ENCODE measurements at regions not wholly inside any gene's neighbourhood (a gene's known extent, or its start where the extent isn't known, plus 50 kb on each side); places are given as distances from the start of the nearest gene placed in this dataset.
A peak's percentile ranks its signal among the peaks of the same experiment; 100 is the strongest.
"Not testable (repeated sequence)": the region's sequence is repeated elsewhere in the genome, so short reads cannot be mapped to it uniquely, and the experiment has no call there.

DNA sequence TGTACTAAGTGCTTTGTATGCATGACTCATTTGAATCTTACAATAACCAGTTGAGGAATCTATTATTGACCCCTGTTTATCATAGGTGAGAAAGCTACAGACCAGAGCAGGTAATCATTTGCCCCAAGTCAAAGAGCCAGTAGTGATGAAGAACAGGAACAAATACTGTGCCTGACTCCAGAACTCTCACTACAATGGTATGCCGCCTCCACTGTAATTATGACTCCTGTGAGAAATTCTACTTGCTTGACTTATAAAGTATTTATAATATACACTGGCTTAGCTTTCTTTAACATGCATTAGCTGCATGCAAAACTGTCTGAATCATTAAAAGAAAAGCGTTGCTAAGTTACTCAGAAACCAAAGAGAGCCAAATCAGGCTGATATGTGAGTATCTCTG lies 92.6 kb downstream of the ZNF281 start:
- no peak for DNase-seq (ENCODE audit: low spot score)

DNA sequence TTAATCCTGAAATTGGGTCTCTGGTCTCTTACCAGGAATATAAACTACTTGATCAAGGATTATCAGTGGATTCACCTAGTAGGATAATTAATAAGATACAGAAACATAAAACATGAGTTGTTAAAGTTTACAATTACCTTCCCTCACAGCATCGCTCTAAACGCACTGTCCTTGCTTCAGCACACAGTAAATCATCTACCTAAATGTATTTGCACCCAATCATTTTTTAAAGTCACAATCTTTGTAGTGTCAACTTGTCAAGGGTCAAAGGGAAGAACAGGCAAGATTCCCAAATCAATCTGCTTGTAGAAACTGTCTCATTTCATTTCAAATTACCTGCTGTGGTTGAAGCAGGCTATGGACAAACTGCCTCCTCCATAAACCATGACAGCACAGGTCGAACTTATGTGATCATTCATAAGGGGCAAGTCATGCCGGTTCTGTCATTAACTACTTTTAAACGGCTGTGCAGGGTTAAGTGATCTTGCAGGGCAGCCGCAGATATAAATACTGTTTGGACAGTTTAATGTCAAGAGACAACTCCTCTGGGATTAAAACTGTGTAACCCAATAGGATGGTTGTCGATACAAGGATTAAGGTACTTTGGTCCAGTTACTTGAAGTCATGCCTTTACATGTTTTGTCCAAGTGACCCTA lies 93.6 kb downstream of the ZNF281 start:
- no peak for DNase-seq (ENCODE audit: low spot score)

DNA sequence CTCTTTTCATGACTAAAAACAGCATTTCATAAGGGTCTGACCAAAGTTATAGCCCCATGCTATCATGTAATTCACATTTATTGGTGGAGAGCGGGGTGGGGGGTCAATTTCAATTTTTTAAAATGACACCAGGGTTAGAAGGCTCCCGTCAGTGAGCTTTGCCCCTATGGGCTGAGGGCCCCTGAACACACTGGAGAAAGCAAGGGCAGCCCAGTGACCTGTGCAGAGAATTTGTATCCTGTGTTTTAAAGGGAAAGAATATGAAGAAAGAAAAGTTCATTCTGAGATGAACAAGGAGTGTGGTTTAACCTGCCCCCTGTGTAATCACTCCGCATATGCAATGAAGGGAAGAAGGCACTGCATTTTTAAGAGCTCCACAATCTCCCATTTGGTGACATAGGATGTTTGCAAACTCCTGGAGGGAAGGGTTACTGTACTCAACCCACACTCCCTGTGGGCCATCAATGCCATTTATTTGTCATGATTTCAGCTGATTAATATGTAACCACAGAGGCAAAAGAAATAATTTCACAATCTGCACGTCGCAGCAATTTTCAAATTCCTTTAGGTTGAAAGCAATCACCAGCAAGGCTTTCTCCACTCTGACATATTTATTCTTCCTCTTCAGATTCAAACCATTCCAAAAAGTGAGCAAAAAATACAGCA lies 95.6 kb downstream of the ZNF281 start:
- DNase-seq (ENCODE audit: low spot score) = no peak

DNA sequence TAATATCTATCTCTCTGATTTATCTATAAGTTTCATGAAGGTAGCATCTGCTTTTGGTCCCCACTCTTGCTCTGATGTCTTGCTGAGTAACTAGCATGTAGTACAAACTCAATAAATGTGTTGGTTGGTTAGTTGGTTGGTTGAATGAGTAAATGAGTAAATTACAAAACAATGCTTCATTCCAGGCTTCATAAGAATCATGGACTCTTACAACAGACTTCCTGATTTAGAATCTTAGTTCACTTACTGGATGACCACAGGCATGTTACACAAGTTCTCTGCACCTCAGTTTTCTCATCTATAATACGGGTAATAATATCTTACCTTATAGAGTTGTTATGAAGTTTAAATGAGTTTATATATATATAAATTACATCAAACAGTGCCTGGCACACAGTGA lies 98.6 kb downstream of the ZNF281 start:
- DNase-seq (ENCODE audit: low spot score) = no peak

DNA sequence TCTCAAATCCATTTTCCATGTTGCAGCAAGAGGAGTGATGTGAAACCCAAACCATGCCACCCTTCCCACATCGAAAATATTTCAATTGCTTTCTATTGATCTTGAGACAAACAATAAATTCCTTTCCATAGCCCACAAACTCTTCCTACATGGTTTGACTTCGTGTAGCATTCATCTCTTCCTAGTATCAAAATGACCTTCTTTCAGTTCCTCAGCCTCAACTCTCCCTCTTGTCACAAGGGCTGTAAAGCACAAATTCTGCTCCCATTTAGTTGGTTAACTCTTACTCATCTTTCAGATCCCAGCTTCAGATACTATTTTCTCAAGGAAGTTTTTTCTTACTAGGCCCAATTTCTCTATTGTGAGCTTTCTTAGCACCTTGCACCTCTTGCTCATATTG lies 99.0 kb downstream of the ZNF281 start:
- no peak for DNase-seq (ENCODE audit: low spot score)

DNA sequence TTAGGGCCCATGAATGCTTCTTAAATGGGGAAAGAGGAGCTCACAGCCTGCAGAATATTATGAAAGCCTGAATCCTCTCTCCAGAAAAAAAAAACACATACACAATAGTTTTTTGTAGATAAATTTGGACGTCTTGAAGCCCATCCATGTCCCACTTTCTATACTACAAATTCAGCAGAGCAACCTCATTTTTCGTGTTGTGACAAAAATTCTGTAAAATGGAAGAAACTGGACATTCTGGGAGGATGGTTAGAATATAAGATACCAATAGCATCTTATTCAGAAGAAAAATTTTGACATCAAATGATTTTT lies 102.1 kb downstream of the ZNF281 start:
- DNase-seq (ENCODE audit: low spot score) = no peak

DNA sequence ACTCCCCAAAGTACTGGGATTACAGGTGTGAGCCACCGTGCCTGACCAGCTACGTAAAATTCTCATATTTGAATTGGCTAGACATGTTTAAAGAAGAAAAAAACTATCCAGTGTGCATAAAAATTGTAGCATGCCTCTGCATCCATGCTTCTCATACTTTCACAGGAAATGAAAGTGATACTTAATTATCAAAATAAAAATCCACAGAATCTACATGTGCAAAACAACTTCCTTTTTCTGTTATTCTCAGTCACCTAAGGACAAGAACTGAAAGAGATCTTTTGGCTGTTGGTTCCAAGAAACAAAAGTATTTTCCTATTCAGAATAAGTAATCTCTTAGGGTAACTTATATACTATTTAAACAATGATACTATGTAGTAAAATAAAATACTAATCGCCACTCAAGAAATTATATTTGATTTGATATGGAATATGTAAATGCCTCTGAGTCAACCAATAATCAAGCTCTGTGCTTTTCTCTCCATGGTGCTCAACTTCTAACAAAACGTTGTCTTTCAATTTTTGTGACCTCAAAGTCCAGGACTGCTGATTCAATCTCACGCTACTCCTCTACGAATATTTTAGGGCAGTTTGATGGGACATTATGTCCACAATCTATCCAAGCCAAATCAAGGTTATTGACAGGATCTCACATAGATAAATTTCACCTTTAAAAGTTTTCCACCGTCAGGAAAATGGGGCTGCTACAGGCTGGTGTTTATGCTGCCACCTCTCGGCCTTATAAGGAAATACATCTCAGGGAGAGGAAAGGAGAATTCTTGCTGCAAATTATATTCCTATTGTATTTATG lies 102.7 kb downstream of the ZNF281 start:
- peak; percentile 81 for DNase-seq (ENCODE audit: low spot score)

DNA sequence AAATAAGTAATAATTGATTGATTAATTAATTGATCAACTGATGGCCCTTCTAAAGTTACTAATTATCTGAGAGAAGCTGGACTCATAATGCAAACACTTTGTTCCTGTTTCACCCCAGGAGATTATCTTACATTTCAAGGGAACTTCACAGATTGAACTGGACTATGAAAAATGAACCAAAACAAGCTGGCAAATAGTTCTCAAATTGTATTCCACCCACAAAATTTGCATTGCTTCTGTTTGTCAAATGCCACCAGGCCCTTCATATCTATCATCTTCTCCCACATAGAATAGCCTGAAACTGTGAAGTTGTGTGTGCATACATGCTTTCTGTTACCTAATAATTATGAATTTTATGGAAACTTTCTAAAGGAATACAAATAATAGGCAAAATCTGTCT lies 104.0 kb downstream of the ZNF281 start:
- DNase-seq (ENCODE audit: low spot score) = peak; percentile 54

DNA sequence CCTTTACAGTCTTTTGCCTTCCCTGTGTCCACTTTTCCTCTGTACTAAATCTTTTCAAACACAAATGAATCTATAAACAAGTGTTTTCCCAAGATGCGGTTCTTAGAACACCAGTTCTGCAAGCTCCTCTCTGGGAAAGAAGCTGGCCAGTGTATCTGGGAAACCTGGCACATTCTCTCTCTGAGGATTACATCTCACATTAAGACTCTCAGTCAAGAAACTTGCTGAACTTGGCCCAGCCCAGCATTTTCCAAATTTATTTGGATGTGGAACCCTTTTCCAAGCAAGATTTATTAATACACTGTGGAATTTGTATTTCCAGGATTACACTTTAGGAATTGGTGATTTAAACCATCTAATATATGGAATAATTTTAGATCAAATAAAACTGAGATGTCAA lies 105.7 kb downstream of the ZNF281 start:
- no peak for DNase-seq (ENCODE audit: low spot score)

DNA sequence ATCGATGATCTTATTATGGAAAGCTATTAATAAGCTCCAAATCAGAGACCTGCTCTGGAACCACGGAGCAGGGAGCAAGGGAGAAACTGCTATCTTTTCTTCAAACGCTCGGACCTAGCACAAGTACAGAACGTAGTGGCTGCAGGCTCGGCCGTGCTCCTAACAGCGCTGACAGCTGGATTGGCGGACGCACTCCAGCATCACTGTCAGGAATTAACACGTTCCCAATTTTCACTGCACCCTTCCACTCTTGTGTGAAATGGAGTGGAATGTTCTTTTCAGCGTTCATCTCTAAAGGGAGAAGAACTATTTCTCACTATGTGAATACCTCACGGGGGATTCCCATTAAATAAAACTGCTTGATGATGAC lies 106.9 kb downstream of the ZNF281 start:
- no peak for DNase-seq (ENCODE audit: low spot score)

DNA sequence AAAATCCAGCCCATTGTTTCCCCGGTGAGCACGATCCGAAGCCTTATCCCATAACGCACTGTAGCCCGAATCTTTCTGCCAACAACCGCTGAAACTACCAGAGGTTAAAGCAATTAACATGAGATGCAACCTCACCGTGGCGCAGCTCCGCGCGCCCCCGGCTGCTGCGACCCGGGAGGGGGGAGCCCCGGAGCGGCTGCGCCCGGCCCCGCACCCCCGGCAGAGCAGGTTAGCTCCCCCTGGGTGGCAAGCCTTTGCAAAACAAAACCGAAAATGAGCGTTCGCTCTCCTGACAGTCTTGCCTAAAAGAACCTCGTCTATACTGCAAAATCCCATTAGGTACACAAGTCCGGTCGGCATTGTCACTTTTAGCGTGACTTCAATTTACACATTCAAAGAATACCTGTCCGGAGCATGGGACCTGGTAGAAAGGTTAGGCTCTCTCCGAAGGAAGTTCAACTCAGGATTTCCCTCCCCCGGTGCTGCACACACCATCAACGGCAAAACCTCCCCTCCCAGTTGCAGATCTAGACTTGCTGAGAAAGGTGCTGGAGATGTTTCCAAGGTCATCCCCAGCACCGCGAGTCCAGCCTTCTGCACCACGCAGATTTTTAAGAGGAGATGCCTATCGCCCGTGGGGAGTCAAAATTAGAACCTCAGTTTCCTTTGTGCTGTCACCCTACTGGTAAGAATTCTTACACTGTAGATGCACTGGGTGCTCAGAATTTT lies 107.5 kb downstream of the ZNF281 start:
- DNase-seq (ENCODE audit: low spot score) = peak; percentile 81

DNA sequence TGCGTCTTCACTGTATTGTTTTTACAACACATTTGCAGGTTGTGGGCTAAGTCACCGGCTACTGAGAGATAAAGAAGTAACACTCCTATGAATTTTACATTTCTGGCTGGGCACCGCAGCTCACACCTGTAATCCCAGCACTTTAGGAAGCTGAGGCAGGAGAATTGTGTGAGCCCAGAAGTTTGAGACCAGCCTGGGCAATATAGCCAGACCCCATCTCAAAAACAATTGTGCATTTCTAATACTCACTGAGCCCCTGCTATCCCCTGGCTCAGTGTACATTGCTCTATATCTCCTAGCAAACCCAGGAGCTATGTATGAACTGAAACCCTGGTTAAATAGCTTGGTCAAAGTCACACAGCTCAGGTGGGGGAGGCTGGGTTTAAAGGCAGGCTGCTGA lies 108.7 kb downstream of the ZNF281 start:
- DNase-seq (ENCODE audit: low spot score) = no peak

DNA sequence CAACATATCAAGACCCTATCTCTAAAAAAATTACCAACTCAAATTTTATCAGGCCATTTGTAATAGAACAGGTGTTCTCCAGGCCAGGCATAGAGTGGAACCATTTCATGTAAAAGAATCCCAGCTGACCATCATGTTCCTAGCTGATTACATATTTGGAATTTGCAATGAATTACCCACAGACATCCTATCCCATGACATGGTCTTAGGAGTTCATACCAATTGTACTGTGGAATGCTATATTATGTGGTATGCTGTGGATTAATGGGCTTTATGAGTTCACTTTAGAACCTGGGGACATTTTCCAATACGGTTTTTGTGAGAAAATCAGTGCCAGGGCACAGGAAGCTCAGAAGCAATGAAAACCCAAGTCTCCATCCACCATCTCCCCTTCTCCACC lies 110.3 kb downstream of the ZNF281 start:
- no peak for DNase-seq (ENCODE audit: low spot score)

DNA sequence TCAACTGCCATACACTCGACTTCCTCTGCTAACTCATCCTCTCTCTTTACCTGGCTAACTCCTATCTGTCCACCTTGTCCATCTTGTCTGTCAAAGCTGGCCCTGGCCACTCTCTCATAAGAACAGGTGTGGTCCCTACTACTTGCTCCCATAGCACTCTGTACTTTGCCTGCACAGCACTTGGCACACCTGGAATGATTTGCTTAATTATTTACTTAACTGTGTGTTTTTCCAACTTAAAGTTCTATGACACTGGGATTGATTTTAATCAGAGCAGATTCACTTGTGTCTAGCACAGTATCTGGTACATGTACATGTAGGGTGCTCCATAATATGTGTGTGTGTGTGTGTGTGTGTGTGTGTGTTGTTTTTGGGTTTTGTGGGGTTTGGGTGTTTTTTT lies 111.6 kb downstream of the ZNF281 start:
- DNase-seq (ENCODE audit: low spot score) = no peak

DNA sequence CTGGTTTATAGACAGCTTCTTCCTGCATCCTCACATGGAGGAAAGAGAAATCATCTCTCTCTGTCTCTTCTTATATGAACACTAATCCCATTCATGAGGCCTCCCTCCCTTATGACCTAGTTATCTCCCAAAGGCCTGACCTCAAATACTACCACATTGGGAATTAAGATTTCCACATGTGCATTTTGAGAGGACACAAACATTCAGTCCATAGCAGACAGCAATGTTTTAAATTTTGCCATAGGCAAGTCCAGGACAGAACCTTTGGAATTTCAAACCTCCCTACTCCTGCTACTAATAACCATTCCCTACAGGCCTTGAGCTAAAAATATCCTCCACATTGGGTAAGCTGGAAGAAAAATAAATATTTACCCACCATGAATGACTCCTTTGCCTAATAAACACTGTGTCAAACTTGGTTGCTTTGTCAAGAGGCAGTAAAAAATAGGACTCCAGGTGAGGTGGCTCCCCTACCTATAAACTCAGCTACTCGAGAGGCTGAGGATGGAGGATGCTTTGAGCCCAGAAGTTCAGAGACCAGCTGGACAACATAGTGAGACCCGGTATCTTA lies 113.7 kb downstream of the ZNF281 start:
- no peak for DNase-seq (ENCODE audit: low spot score)

DNA sequence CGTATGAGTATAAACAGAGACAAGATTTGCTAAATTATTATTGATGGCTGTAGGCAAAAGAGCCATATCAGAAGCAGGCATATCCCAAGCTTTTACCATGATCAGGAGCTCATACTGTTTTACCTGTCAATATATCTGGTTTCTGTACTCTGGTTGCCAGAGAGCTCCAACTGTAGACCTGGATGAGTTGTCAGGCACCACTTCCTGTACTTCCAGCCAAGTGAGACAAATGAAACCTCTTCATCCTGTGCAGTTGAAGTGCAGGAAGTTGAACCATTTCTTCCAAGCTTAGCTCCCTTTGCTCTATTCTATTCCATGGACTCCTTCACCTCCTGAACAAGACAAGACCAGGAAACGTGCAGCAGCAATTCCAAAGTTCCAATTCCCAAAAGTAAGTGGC lies 115.6 kb downstream of the ZNF281 start:
- DNase-seq (ENCODE audit: low spot score) = no peak

DNA sequence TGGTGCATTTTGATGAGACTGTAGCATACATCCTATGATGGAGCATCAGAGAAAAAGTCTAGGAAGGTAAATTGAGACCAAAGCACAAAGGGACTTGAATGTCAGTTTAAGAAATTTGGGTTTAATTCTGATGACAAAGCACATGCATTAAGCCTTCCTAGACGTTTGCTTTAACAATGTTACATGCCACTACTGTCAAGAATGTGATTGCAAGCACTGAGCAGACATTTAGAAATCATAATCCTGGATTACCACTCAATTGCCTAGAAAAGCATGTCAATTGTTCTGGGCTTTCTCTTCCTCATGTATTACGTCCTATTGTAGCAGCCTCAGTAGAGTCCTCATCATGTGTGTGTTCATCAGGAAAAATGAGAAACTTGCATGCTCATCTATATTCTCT lies 117.1 kb downstream of the ZNF281 start:
- no peak for DNase-seq (ENCODE audit: low spot score)

DNA sequence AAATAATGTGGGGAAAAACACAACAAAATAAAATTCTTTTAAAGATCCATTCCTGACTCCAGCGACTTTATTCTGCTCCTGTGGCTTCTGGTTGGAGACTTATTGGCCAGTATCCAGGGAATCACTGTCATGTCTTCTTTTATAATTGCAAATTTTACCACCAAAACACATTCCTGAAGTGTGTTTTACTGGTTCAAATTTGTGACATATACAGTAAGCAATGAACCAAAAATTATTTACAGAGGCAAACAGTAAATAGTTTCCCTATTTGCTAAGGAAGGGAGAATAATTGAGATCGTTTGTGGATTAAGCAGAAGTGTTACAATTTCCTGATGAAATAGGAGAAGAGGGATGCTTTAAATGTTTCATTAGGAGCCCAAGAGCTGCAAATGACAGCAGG lies 118.7 kb downstream of the ZNF281 start:
- no peak for DNase-seq (ENCODE audit: low spot score)

DNA sequence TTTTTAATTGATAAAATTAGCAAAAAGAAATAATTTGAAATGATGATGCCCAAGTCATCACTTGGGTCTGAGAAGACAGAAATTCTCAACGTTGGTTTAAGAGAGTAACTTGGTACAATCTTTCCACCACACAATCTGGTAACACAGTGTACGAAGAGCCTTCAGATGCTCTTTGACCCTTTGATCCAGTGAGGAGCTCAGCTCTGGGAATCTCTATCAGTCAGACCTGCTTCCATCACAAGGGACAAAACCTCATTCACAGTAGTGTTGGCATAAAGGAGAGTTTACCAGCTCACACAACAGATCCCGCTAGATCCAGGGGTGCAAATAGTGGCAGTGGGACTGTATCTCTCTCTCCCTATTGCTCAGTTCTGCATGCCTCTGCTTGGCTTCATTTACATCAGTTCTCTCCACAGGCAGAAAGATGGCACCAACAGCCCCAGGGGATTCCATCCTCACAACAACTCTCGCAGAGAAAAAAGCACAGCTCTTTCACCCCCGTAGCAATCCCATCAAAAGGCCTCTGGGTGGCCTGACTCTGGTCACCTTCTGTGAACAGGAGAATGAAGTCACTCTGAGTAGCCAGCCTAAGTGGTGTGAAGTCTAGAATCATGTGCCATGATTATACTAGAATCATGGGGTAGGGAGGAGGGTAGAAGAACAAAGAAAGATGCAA lies 119.7 kb downstream of the ZNF281 start:
- peak; percentile 53 for DNase-seq (ENCODE audit: low spot score)

DNA sequence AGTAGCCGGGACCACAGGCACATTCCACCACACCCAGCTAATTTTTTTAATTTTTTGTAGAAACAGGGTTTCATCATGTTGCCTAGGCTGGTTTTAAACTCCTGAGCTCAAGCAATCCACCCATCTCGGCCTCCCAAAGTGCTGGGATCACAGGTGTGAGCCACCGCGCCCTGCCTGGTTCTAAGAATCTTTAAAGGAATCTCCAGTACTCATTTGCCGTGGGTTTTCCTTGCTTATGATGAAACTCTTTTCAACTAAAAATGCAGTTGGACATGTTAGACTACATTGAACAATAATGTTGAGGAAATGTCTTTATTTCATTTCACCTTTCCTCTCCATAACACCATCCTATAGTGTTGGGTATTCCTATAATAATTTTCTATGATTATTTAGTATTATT lies 121.6 kb downstream of the ZNF281 start:
- no peak for DNase-seq (ENCODE audit: low spot score)

DNA sequence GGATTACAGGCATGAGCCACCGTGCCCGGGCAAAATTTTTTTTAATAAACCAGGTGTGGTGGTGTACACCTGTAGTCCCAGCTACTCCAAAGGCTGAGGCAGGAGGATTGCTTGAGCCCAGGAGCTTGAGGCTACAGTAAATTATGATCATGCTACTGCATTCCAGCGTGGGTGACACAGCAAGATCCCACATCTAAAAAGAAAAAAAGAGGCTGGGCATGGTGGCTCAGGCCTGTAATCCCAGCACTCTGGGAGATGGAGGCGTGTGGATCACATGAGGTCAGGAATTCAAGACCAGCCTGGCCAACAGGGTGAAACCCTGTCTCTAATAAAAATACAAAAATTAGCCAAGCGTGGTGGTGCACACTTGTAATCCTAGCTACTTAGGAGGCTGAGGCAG lies 125.6 kb downstream of the ZNF281 start:
- DNase-seq (ENCODE audit: low spot score) = not testable (repeated sequence)
